NCI-H1930 (cell line): ENCODE measurements at regions not wholly inside any gene's neighbourhood (a gene's known extent, or its start where the extent isn't known, plus 50 kb on each side); places are given as distances from the start of the nearest gene placed in this dataset.
"Not testable (repeated sequence)": the region's sequence is repeated elsewhere in the genome, so short reads cannot be mapped to it uniquely, and the experiment has no call there.

Experiments
- DNase-seq, 2 experiments: peaks; one replicate each; lab custom pipeline; 2025; lab: John Stamatoyannopoulos, UW

GRCh38 chr5:121319292-121319691 is 532.4 kb upstream of the FTMT start:
- no peak for DNase-seq

- DNase-seq: no peak
These were observed 525.8 kb upstream of the FTMT start for GRCh38 chr5:121325930-121326329.

- no peak for DNase-seq
These were observed 501.3 kb upstream of the FTMT start for GRCh38 chr5:121350181-121350930.

- no peak for DNase-seq
These were observed 485.2 kb upstream of the FTMT start for GRCh38 chr5:121366515-121366914.

- DNase-seq: no peak
These were observed 478.3 kb upstream of the FTMT start for GRCh38 chr5:121373371-121373770.

GRCh38 chr5:121377461-121377860 is 474.2 kb upstream of the FTMT start:
- no peak for DNase-seq

- DNase-seq: no peak
These were observed 473.6 kb upstream of the FTMT start for GRCh38 chr5:121378046-121378445.

- DNase-seq: no peak
These were observed 472.9 kb upstream of the FTMT start for GRCh38 chr5:121378559-121379359.

GRCh38 chr5:121380066-121380465 is 471.6 kb upstream of the FTMT start:
- DNase-seq: no peak

GRCh38 chr5:121384359-121384758 is 467.3 kb upstream of the FTMT start:
- no peak for DNase-seq

- no peak for DNase-seq
These were observed 465.3 kb upstream of the FTMT start for GRCh38 chr5:121386334-121386733.

GRCh38 chr5:121396716-121397115 is 455.0 kb upstream of the FTMT start:
- DNase-seq: no peak

- no peak for DNase-seq
These were observed 451.8 kb upstream of the FTMT start for GRCh38 chr5:121399879-121400278.

- DNase-seq: no peak
These were observed 442.9 kb upstream of the FTMT start for GRCh38 chr5:121408778-121409177.

- no peak for DNase-seq
These were observed 436.4 kb upstream of the FTMT start for GRCh38 chr5:121415270-121415669.

GRCh38 chr5:121421646-121422045 is 430.0 kb upstream of the FTMT start:
- no peak for DNase-seq

- DNase-seq: no peak
These were observed 426.7 kb upstream of the FTMT start for GRCh38 chr5:121424976-121425375.

GRCh38 chr5:121426153-121426552 is 425.5 kb upstream of the FTMT start:
- DNase-seq: no peak

GRCh38 chr5:121429761-121430160 is 421.9 kb upstream of the FTMT start:
- no peak for DNase-seq

GRCh38 chr5:121430538-121430937 is 421.1 kb upstream of the FTMT start:
- DNase-seq: no peak

- DNase-seq: no peak
These were observed 406.2 kb upstream of the FTMT start for GRCh38 chr5:121445511-121445910.

- no peak for DNase-seq
These were observed 389.2 kb upstream of the FTMT start for GRCh38 chr5:121462441-121462840.

GRCh38 chr5:121471222-121471621 is 380.5 kb upstream of the FTMT start:
- not testable (repeated sequence) for DNase-seq
